A549 (cell line): ENCODE measurements at regions not wholly inside any gene's neighbourhood (a gene's known extent, or its start where the extent isn't known, plus 50 kb on each side); places are given as distances from the start of the nearest gene placed in this dataset.

Experiments
- ATAC-seq, 2 experiments: fragments of 200-7000 bp in 1 of 2; fragments of >200 bp in 1 of 2; cut with Nextera tagmentation in 1 of 2; cut with Tn5 transposase in 1 of 2; 3 replicates each; pipeline versions ENCODE4 v1.8.0 to v1.9.1; 2018 to 2020; ENCODE audit warnings: mild to moderate bottlenecking in 1 of 2, moderate library complexity in 1 of 2
- CTCF ChIA-PET: fragments of 300-600 bp; sonication (Branson Sonifier 250); formaldehyde crosslinking; extraction: SDS; loops from one replicate; lab custom pipeline; 2021; ENCODE audit warnings: antibody characterized with exemption, inconsistent platforms; lab: Yijun Ruan, JAX
- POLR2A ChIA-PET: fragments of 350-600 bp; formaldehyde crosslinking; extraction: SDS; loops from one replicate; lab custom pipeline; 2021; ENCODE audit warnings: antibody characterized with exemption, inconsistent platforms; lab: Yijun Ruan, JAX
- DNase-seq, 2 experiments: peaks; one replicate each; pipeline versions ENCODE4 v3.0.0 to v3.0.0-alpha.2; 2011 to 2016; ENCODE audit warnings: low read depth in 1 of 2, low spot score in 1 of 2
- FAIRE-seq: peaks from 2 replicates; lab custom pipeline; 2011; peaks lifted over from hg19 to GRCh38; lab: Jason Lieb, UNC
- H3K27ac ChIP-seq, 2 experiments: fragments of >200 bp; sonication (Bioruptor Twin); formaldehyde crosslinking; 3 replicates each; pipeline ENCODE4 v1.5.1; 2016 to 2017
- H3K4me1 ChIP-seq: fragments of >200 bp; sonication (Bioruptor Twin); formaldehyde crosslinking; 3 replicates; pipeline ENCODE4 v1.6.1; 2016
- H3K4me2 ChIP-seq: fragments of >200 bp; sonication (Bioruptor Twin); formaldehyde crosslinking; 3 replicates; pipeline ENCODE4 v1.6.1; 2016
- H3K4me3 ChIP-seq: fragments of >200 bp; sonication (Bioruptor Twin); formaldehyde crosslinking; 3 replicates; pipeline ENCODE4 v1.5.1; 2016
- H3K9me3 ChIP-seq: fragments of >200 bp; sonication (Bioruptor Twin); formaldehyde crosslinking; 3 replicates; pipeline ENCODE4 v1.6.1; 2016
- BHLHE40 ChIP-seq: IDR thresholded peaks from 2 replicates; pipeline ENCODE4 v1.6.1; 2012; ENCODE audit warnings: low read depth, low read length, inconsistent platforms
- CBX2 ChIP-seq: fragments of 200-600 bp; sonication (generic); IDR thresholded peaks from 2 replicates; pipeline ENCODE4 v1.6.1; 2016; ENCODE audit warnings: low read depth, mild to moderate bottlenecking, borderline replicate concordance
- CHD2 ChIP-seq: fragments of 150-350 bp; IDR thresholded peaks from 2 replicates; pipeline ENCODE4 v1.6.1; 2014; ENCODE audit warnings: low read length; ENCODE audit not compliant: partially characterized antibody
- EHMT2 ChIP-seq: fragments of 200-600 bp; sonication (generic); IDR thresholded peaks from 2 replicates; pipeline ENCODE4 v1.6.1; 2016; ENCODE audit warnings: antibody characterized with exemption, low read depth, mild to moderate bottlenecking, moderate library complexity
- EP300 ChIP-seq, 2 experiments: fragments of >200 bp; sonication (Bioruptor Twin); formaldehyde crosslinking; IDR thresholded peaks; 2 replicates in 1 of 2; 3 replicates in 1 of 2; pipeline ENCODE4 v1.6.1; 2016 to 2017
- FOXS1 ChIP-seq: fragments of 250-450 bp; sonication (Bioruptor Pico); IDR thresholded peaks from 2 replicates; pipeline ENCODE4 v1.5.0; 2020; ENCODE audit warnings: mild to moderate bottlenecking, moderate library complexity
- GATA3 ChIP-seq: IDR thresholded peaks from 2 replicates; pipeline ENCODE4 v1.6.1; 2012; ENCODE audit warnings: borderline replicate concordance
- HDAC2 ChIP-seq: fragments of 200-600 bp; sonication (generic); IDR thresholded peaks from 2 replicates; pipeline ENCODE4 v1.6.1; 2016
- HEYL ChIP-seq: fragments of 250-450 bp; sonication (Bioruptor Pico); IDR thresholded peaks from 2 replicates; pipeline ENCODE4 v1.8.0; 2021; ENCODE audit warnings: mild to moderate bottlenecking, moderate library complexity
- HOXA7 ChIP-seq: fragments of 250-450 bp; sonication (Bioruptor Pico); IDR thresholded peaks from 2 replicates; pipeline ENCODE4 v1.5.0; 2020; ENCODE audit warnings: mild to moderate bottlenecking, moderate library complexity
- KDM1A ChIP-seq: fragments of 200-600 bp; sonication (generic); IDR thresholded peaks from 2 replicates; pipeline ENCODE4 v1.6.1; 2016; ENCODE audit warnings: low read depth, mild to moderate bottlenecking
- KDM5A ChIP-seq: fragments of 200-600 bp; sonication (generic); IDR thresholded peaks from 2 replicates; pipeline ENCODE4 v1.6.1; 2016; ENCODE audit warnings: antibody characterized with exemption, mild to moderate bottlenecking
- MYC ChIP-seq: IDR thresholded peaks from 2 replicates; pipeline ENCODE4 v1.6.1; 2012; ENCODE audit warnings: mild to moderate bottlenecking, inconsistent platforms, low read length, improper control_type of control experiment, borderline replicate concordance
- NFE2L2 ChIP-seq: fragments of 150-350 bp; conservative IDR thresholded peaks from 2 replicates; pipeline ENCODE4 v1.6.1; 2014; ENCODE audit warnings: low read length
- NR3C1 ChIP-seq: fragments of >200 bp; sonication (Bioruptor Twin); formaldehyde crosslinking; IDR thresholded peaks from 3 replicates; pipeline ENCODE4 v1.6.1; 2017
- RAD21 ChIP-seq, 2 experiments: fragments of >200 bp in 1 of 2; sonication (Bioruptor Twin) in 1 of 2; formaldehyde crosslinking in 1 of 2; IDR thresholded peaks in 1 of 2; conservative IDR thresholded peaks in 1 of 2; 2 replicates in 1 of 2; 3 replicates in 1 of 2; pipeline ENCODE4 v1.6.1; 2012 to 2018; ENCODE audit warnings: inconsistent platforms in 1 of 2
- RNF2 ChIP-seq: fragments of 200-600 bp; sonication (generic); IDR thresholded peaks from 2 replicates; pipeline ENCODE4 v1.6.1; 2016; ENCODE audit warnings: low read depth, mild to moderate bottlenecking, antibody characterized with exemption, moderate library complexity, borderline replicate concordance
- SMC3 ChIP-seq: fragments of >200 bp; sonication (Bioruptor Twin); formaldehyde crosslinking; IDR thresholded peaks from 3 replicates; pipeline ENCODE4 v1.6.1; 2018; ENCODE audit warnings: inconsistent platforms
- TFCP2L1 ChIP-seq: fragments of 250-450 bp; sonication (Bioruptor Pico); IDR thresholded peaks from 2 replicates; pipeline ENCODE4 v1.5.0; 2021; ENCODE audit warnings: mild to moderate bottlenecking
- TP53 ChIP-seq: fragments of 250-450 bp; sonication (Bioruptor Pico); IDR thresholded peaks from 2 replicates; pipeline ENCODE4 v1.5.0; 2021; ENCODE audit warnings: mild to moderate bottlenecking, moderate library complexity
- ZC3H11A ChIP-seq: fragments of 450-650 bp; IDR thresholded peaks from 2 replicates; pipeline ENCODE4 v1.6.1; 2014; ENCODE audit warnings: antibody characterized with exemption, mild to moderate bottlenecking
- WGBS: methylation state at CpG from one replicate; pipeline ENCODE4 v1.1.6; 2017; ENCODE audit errors: missing lambda C conversion rate; 5-methylcytosine and 5-hydroxymethylcytosine counted together
- TF ChIP-seq, protein P1 (sequence below): fragments of 450-650 bp; IDR thresholded peaks from 2 replicates; pipeline ENCODE4 v1.6.1; 2014; ENCODE audit warnings: antibody characterized with exemption
- TF ChIP-seq, protein P2 (sequence below): fragments of >200 bp; sonication (Bioruptor Twin); formaldehyde crosslinking; IDR thresholded peaks from 3 replicates; pipeline ENCODE4 v1.5.1; 2016
- TF ChIP-seq, protein P3 (sequence below): fragments of >200 bp; sonication (Bioruptor Twin); formaldehyde crosslinking; IDR thresholded peaks from 3 replicates; pipeline ENCODE4 v1.6.1; 2016

- no peak for DNase-seq
- Histone ChIP-seq H3K4me1 (no peaks in the 10 kb centered on the region), H3K9me3 (no peaks in the 10 kb centered on the region), H3K27ac (no peak overlapping the region), H3K4me3 (no peak overlapping the region), H3K4me2 (no peak overlapping the region)
- CTCF ChIA-PET: no interaction called here
- no peak for FAIRE-seq
- POLR2A ChIA-PET: no interaction called here
- TF ChIP-seq KDM1A (no peak), HEYL (CRISPR knock-in tag) (no peak), CHD2 (no peak), TFCP2L1 (CRISPR knock-in tag) (no peak), KDM5A (no peak), NFE2L2 (no peak)
- TF ChIP-seq, protein P1, sequence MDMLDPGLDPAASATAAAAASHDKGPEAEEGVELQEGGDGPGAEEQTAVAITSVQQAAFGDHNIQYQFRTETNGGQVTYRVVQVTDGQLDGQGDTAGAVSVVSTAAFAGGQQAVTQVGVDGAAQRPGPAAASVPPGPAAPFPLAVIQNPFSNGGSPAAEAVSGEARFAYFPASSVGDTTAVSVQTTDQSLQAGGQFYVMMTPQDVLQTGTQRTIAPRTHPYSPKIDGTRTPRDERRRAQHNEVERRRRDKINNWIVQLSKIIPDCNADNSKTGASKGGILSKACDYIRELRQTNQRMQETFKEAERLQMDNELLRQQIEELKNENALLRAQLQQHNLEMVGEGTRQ: no peak
- ATAC-seq: no peak
Observed at GRCh38 chr13:72097568-72097967, 230.6 kb upstream of the DACH1 start.

DNA sequence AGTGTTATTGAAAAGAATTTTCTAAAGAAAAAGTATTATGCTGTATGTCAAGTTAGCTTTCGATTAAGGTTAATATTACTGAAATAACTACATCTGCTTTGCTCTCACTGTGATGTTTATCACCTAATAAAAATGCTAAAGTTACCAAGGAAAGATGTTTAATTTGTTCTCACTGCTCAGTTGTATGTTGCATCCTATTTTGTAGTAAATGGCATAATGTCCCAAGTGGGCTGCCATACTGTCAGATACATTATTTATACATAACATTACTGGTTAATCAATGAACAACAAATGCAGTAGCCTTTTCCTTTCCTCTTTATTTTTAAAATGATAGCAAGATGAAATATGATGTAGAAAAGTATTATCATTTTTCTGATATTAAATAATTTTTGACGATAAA, 226.3 kb upstream of the DACH1 start:
- ChIA-PET CTCF (no interaction called here), POLR2A (no interaction called here)
- DNase-seq (no peak), ATAC-seq (no peak), FAIRE-seq (no peak)
- no peak overlapping the region for H3K27ac ChIP-seq
- no peaks in the 10 kb centered on the region for H3K4me1 ChIP-seq
- no peak for TF ChIP-seq MYC
- TF ChIP-seq NR3C1: no peak
- no peak for TF ChIP-seq BHLHE40
- TF ChIP-seq, protein P2, sequence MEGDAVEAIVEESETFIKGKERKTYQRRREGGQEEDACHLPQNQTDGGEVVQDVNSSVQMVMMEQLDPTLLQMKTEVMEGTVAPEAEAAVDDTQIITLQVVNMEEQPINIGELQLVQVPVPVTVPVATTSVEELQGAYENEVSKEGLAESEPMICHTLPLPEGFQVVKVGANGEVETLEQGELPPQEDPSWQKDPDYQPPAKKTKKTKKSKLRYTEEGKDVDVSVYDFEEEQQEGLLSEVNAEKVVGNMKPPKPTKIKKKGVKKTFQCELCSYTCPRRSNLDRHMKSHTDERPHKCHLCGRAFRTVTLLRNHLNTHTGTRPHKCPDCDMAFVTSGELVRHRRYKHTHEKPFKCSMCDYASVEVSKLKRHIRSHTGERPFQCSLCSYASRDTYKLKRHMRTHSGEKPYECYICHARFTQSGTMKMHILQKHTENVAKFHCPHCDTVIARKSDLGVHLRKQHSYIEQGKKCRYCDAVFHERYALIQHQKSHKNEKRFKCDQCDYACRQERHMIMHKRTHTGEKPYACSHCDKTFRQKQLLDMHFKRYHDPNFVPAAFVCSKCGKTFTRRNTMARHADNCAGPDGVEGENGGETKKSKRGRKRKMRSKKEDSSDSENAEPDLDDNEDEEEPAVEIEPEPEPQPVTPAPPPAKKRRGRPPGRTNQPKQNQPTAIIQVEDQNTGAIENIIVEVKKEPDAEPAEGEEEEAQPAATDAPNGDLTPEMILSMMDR: no peak
- no peak for TF ChIP-seq KDM5A
- no peak for TF ChIP-seq GATA3
- TF ChIP-seq FOXS1: no peak
- no peak for TF ChIP-seq CBX2
- no peaks in the 10 kb centered on the region for H3K9me3 ChIP-seq
- no peak overlapping the region for H3K4me3 ChIP-seq
- H3K4me2 ChIP-seq: no peak overlapping the region
- 39% methylated on average over 2 of the region's 2 CpGs for WGBS

GRCh38 chr13:72074663-72075062, 207.7 kb upstream of the DACH1 start:
- H3K27ac ChIP-seq: no peak overlapping the region
- ATAC-seq: no peak
- no peak for TF ChIP-seq EHMT2
- TF ChIP-seq, protein P2: no peak
- no peak for TF ChIP-seq MYC
- no peak for TF ChIP-seq RNF2
- no peak for TF ChIP-seq HDAC2
- no peak for TF ChIP-seq SMC3
- TF ChIP-seq FOXS1: no peak
- TF ChIP-seq EP300 (IDR thresholded peaks at IDR 0.05): no peak
- no peak for TF ChIP-seq HOXA7 (CRISPR knock-in tag)
- no peak for TF ChIP-seq ZC3H11A
- TF ChIP-seq, protein P3, sequence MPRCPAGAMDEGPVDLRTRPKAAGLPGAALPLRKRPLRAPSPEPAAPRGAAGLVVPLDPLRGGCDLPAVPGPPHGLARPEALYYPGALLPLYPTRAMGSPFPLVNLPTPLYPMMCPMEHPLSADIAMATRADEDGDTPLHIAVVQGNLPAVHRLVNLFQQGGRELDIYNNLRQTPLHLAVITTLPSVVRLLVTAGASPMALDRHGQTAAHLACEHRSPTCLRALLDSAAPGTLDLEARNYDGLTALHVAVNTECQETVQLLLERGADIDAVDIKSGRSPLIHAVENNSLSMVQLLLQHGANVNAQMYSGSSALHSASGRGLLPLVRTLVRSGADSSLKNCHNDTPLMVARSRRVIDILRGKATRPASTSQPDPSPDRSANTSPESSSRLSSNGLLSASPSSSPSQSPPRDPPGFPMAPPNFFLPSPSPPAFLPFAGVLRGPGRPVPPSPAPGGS: no peak
- no peak for TF ChIP-seq CHD2
- TF ChIP-seq TP53: no peak
- TF ChIP-seq RAD21 (conservative IDR thresholded peaks at IDR 0.05 in 1 of 2, IDR thresholded peaks at IDR 0.05 in 1 of 2): no peak
- TF ChIP-seq, all 56 proteins: peak for 0
- H3K9me3 ChIP-seq: no peaks in the 10 kb centered on the region
- H3K4me3 ChIP-seq: no peak overlapping the region
- no peak overlapping the region for H3K4me2 ChIP-seq
- no peak for FAIRE-seq
- DNase-seq: no peak
- ChIA-PET POLR2A (no interaction called here), CTCF (no interaction called here)
- no peaks in the 10 kb centered on the region for H3K4me1 ChIP-seq
- 1% methylated on average over 3 of the region's 3 CpGs for WGBS
